Midbrain (tissue), 1 donor: ENCODE measurements at regions not wholly inside any gene's neighbourhood (a gene's known extent, or its start where the extent isn't known, plus 50 kb on each side); places are given as distances from the start of the nearest gene placed in this dataset.

Experiments
- DNase-seq: peaks from one replicate; lab custom pipeline; 2025; lab: John Stamatoyannopoulos, UW

DNA sequence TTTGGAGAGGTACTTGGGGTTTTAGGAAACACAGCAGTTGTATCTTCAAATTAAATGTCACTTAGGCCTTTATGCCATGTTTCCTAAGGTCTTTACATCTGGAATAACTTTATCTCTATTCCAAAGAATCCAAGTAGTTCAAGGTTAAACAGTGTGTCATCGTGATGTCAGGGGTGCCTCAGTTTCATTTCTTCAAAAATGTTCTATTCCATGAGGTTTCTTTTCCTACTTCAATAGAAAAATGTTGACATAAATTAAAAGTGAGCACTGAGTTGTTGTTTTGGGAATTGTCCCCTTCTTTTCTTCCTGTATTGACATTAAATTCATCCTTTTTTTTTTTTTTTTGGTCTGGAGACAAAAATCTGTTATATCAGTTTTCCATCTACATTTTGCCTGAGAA, 160.6 kb upstream of the C21orf91 start:
- no peak for DNase-seq

DNA sequence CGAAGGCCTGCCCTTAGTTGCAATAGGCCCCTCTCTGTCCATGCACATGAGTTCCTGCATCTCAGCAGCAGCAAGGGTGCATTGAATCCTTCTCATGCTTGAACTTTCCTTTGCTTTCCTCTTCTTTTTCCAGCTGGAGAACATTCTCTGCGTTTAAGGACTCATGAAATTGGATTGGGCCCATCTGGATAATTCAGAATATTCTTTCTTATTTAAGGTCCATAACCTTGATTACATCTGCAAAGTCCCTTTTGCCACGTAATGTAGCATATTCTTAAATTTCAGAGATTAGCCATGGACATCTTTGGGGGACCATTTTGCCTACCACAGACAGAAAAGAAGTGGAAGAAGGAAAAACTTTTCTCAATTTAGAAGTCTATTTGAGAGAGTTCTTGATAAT, 159.7 kb upstream of the C21orf91 start:
- no peak for DNase-seq

DNA sequence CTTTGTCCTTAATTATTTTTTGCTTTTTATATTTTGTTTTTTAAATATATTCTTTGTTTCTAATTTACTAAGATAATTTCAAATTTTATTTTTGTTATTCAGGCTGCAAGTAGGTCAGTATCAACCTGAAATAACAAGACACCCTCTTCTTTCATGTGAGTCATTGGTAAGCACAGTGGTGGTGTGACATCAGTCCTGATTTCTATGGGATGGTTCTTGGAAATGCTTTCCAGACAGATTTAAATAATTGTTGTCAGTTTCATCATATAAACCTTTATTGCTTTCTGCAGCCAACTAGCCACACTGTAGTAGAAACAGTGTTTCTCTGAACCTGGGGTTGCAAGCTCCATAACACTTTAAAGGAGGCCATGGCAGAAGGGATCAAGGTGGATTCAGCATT, 157.5 kb upstream of the C21orf91 start:
- no peak for DNase-seq

DNA sequence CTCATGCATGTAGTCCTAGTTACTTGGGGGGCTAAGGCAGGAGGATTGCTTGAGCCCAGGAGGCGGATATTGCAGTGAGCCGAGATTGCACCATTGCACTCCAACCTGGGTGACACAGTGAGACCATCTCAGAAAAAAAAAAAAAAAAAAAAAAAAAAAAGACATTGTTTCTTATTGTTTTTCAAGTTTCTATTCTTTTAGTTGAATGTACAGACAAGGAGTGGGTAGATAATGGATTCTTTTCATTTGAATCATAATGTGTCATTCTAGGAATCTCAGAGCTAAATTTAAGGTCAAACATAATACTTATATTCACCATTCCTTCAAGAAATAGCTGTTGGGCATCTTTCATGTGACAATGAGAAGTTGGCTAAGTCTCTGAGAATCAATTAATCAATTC, 157.0 kb upstream of the C21orf91 start:
- DNase-seq = no peak

DNA sequence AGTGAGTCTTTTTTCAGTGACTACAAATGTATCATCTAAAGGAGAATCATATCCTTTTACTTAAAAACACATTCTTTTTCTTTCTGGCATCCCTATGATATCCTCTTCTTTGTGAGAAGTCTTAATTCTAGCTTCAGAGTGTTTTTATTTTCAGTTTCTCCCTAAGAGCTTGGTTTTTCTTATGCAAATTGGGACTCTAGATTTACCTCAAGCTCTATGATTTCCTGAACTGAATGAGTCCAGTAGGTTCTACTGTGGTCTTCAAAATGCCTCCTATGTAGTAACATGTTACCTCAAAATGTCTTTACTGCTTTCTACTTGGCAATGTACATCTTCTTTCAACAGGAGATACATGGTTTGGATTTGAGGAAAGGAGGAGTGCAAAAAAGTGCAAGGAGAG, 148.2 kb upstream of the C21orf91 start:
- no peak for DNase-seq

DNA sequence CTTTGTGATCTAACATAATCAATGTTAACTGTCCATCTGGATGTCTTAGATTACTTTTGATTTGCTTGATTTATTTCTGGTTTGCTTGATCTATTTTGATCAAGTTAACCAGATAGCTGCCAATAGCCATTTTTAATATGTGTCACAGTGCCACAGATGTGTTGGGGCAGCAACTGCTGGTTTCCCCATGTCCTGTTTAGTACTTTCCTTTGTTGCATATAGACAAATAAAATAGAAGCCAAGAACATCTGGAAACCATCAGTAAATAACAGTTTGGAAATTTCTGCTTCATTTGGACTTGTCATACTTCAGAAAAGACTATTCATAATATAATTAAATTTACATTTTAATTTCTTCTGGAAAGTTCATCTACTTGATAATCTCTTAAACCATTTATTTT, 145.6 kb upstream of the C21orf91 start:
- no peak for DNase-seq

DNA sequence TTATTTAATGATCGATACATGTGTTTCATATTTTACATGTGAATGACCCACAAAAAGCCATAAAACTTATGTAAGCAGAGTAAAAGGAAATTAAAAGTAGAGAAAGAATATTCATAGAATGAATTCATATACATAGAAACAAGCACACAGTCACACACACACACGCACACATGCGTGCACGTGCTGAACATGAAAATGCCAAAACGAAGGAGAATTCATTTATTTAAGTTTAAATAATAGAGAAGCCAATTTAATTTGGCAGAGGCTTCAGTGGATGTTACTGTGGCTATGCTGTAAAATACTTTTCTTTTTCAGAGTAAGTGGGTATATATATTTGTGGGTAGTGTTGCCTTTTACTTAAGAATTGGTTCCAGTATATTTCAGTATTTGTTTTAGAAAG, 145.0 kb upstream of the C21orf91 start:
- DNase-seq = no peak

DNA sequence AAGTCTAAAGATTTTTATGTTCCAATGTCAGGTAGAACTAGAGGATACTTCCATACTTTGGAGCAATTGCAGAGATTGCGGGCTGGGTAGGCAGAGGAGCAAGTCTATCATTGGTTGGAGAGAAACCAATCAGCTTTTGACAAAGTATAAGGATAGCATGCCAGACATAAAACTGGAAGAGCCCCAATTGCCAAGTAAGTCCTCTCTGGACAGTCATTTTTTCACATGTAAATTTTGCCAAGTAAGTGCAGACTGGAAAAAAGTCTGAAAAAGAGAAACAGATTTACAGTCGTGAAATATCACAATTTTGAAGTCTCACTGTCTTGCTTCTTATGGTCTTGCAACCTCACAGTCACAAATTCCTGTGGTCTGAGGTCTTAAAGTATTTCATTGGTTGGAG, 131.4 kb upstream of the C21orf91 start:
- no peak for DNase-seq

DNA sequence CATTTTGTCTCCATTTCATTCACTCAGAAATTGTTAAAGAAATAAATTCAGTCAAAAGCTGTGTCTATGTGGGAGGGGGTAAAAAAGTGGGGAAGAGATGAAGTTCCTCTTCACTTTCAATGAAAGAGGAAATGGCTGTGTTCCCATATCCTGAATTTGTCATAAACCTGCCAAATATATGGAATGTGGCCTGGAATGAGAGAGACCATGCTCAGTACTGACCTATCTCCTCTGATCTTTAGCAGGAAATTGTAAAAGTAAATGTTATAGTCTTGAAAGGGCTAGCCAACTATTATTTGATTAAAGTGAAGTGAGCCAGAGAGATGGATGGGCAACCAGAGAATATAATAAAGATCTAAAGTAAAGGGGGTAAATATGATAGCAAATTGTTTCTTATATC, 130.3 kb upstream of the C21orf91 start:
- no peak for DNase-seq

DNA sequence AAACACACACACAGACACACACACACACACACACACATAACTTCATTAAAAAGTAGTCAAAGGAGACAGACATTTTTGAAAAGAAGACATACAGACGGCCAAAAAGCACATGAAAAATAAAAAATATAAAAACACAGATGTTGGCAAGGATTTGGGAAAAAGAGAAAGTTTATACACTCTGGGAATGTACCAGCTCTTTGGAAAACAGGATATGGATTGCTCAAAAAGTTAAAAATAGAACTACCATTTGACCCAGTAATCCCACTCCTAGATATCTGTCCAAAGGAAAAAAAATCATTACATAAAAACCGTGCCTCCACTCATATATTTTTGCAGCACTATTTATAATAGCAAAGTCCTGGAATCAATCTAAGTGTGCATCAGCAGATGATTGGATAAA, 128.4 kb upstream of the C21orf91 start:
- DNase-seq = no peak

DNA sequence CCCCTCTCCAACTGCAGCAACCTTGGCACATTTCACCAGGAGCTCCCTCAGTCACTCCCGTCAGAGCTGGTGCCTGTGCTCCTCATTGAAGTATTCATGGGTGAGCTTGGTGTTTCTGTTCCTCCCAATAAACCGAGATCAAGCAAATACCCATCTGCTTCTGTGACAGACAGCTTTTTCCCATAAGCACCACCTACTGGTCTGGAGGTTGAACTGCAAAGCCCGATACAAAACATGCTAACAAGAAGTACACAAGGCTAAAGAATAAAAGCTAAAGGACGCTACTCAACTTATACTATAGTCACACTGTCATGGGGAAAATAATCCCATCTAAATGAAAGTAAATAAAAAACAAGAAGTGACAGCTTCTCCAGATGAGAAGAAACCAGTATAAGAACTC, 111.9 kb upstream of the C21orf91 start:
- no peak for DNase-seq

DNA sequence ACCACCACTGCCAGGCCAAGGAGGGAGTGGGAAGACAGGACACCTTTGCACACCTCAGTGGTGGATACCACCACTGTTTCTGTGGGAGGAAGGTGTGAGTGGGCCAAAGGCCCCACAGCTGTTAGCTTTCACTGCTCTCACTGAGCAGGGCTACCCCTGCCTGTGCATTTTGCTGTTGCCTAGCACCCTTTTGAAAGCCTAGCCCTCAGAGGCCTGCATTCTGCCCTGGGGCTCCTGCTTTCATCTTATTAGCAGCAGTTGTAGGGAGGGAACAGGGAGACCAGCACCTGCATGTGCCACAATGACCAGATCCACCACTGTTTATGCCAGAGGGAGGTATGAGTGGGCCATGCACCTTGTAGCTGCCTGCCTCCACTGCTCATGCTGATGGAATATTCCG, 110.9 kb upstream of the C21orf91 start:
- no peak for DNase-seq

DNA sequence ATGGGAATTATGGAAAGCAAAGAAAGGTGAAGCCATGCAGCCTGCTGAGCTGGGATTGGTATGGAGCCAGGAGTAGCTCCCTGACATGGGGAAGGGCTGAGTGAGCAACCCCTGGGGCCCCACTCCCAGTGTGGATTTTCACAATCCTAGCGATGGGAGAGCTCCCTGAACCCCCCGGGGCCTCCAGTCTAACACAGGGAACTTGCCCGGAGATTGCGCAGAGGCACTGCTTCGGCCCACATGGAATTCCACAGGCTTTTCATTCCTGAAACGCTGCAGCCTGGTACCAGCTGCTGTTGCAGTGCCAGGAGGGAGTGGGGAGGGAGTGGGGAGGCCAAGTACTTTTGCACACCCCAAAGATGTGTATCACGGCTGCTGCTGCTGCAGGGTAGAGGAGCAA, 110.4 kb upstream of the C21orf91 start:
- no peak for DNase-seq

DNA sequence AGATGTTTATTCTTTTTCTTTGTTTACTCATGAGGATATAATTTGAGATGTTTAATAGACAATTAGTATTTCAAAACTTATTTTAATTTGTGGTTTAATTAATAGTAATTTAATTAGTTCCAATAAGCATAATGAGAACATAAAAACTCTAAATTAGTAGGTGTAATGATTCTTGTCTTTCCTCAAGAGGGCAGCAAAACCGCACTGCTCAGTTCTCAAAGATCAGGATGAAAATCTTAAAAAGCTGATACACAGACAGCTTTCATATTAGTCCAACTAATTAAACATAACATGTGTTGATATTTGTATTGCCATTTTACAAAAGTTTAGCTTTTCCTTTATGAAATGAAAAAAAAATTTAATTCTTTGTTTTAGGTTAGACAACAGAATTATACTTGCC, 106.7 kb upstream of the C21orf91 start:
- DNase-seq = peak; percentile 15

DNA sequence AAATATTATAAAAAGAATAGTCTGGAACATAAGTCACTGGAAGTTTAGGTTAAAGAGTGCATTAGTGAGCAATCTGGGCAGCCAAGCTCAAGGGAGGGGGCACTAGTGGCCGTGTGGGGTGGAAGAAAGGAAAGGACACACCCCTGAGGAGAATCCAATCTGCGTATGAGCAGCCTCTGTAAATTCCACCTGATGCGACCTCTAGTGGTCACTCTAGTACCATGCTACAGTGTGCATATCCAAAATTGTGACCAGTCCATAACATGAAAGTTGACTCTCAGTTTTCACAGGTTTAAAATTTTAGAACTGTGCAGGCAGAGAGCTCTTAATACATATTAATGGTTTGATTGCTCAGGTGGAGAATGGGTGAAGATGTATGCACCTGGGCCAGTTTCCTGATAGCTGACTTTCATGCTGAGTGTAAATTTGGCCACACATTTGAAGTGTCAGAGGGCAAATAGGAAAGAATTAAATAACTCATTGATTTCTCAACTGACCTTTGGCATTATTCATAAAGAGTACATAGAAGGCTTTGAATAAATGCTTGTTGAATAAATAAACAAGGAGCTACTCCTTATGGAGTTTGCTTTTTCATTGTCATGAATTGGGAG, 105.9 kb upstream of the C21orf91 start:
- peak; percentile 57 for DNase-seq

DNA sequence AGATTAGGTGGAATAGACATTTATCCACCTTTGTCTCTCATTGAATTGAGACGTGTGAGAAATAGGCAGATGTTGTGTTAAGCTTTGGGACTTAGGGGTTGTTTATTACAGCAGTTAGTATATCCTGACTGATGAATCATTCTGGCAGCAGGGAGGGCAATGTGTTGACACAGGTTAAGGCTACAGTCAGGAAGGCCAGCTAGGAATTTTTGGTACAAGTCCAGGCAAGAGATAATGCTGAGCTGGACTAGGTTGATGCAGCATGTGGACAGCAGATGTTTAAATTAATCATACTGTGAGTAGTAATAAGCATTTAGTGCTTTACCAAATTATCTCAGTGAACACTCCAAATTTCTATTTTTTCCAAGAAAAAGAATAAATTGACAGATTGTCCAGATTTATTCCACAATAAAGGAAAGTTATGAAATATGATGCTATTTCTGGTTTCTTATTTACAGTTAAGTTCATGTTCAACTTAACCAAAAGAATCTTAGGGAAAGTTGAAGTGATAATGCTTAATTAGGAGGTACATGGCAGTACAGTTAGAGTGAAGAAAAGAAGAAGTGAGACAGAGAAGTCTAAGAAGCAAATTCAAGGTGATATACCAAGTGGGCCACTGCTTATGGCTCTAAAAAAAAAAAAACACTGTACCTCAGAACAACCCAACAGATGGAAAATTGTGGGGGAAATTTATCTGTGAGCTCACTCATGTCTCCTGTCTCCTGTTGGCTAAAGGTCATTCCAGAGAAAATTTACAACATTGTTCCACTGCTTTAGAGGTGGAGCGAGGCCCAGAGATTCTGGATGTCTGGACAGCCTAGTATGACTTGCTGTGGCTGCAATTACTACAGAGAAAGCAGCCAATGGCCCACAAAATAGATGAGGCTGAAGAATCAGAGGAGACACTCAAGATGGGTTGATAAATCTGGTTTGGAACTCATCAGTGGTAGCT, 102.7 kb upstream of the C21orf91 start:
- no peak for DNase-seq

DNA sequence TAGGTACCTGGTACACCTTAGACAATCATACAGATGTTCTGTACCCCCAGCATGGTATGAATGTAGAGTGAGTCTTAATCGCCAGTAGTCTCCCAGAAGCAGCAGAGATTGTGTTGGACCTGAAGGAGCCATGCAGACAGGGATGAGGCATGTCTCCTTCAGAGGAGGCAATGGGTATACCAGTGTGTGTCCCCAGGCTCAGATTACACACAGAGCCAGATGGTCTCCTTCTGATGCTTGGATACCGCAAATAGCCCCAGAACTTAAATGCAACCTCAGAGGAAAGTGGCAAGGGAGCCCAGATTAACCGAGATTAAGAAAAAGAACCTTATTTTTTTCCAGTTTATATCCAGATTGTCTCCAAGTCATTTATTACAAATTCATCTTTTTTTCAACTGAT, 96.8 kb upstream of the C21orf91 start:
- DNase-seq = no peak

DNA sequence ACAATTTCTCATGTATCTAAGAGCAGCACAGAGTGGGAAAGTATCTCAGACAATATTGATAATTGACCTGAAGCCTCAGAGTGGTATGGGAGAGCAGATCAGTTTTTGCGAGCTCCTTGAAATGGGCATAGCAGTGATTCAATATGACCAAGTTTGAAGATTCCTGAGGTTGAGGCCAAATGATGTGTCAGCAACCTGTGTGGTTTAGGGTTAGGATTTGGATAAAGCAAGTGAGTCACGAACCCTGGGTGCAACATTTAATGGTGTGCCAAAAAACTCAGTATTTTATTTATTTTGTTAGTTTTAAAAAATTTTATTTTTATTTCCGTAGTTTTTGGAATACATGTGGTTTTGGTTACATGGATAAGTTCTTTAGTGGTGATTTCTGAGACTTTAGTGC, 92.5 kb upstream of the C21orf91 start:
- DNase-seq = no peak

DNA sequence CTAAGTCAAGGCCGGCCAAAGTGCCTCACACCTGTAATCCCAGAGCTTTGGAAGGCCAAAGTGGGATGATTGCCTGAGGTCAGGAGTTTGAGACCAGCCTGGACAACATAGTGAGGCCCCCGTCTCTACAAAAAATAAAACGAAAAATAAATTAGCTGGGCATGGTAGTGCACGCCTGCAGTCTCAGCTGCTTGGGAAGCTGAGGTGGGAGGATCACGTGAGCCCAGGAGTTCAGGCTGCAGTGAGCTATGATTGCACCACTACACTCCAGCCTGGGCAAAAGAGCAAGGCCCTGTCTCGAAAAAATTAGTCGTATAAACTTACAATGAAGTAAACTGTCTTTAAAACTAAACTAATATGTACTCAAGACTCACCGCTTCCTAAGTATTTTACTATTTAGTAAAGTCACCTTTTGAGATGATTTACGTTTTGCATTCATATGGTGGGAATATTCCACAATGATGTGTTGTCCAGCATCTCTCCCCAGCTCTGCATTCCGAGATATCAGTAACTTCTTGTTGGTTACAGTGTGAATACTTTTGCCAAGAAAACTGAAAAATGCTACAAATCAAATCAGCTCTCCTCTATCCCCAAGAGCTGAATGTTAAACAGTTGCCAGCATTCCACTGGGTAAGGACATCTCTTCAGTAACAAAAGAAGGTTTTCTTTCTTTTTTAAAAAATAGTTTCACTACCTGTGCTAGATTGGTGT, 84.9 kb upstream of the C21orf91 start:
- no peak for DNase-seq

DNA sequence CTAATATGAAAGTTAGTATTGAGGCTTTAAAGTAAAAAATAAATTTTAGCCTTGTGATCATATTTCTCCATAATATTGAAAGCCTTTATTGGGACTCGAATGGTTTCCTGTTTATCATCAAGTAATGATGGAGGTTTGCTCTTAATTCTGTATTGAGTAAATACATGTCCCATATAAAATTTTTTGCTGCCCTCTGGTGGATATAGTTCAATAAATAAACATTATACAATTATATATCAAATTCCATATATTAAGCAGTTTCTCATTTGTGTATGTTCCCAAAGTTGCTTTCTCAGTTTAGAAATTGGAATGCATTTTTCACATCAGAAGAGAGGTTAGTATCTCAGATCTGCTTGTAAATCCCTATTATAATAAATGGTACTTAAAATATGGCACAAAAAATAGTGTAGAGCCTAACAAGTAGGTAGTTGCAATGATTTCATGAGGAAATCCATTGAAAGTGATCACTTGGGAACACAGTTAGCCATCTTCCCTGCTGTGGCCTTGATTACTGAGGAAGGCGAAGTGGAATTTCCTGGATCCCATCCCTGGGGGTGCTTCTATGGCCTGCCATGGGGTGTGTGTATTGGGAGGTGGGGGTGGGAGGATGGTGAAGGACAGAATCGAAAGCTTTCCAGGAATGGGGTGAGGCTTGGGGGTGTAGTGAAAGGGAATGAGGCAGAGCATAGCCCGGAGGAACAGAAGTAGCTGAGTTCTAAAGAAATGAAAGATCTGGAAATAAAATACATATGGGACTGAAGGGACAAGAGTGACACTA, 84.1 kb upstream of the C21orf91 start:
- DNase-seq = peak; percentile 61

DNA sequence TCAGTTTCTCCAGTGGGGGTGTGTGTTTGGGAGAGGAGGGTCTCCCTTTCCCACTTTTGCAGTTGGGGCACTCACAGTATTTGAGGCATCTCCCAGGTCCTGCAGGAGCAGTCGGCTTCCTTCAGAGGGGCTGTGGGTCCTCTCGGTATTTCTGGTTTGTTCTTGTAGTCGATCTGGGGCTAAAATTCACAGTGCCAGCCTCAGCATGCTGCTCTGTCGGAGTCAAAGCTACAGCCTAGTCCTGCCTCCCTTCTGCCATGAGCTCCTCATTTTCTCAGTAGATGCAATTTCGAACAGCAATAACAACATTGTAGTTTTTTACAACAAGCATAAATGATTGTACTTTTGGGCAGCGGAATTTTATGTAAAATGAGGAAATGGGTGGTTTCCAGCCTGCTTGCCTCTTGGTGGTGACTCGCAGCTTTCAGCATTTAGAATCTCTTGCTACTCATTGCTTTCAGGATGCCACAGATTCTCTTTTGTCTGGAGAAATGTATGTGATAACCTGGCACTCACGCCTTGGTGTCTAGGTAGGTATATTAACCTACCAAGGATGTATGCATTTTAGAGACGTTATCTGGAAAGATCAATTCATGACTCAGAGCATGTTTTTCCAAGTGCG, 82.4 kb upstream of the C21orf91 start:
- DNase-seq = no peak

DNA sequence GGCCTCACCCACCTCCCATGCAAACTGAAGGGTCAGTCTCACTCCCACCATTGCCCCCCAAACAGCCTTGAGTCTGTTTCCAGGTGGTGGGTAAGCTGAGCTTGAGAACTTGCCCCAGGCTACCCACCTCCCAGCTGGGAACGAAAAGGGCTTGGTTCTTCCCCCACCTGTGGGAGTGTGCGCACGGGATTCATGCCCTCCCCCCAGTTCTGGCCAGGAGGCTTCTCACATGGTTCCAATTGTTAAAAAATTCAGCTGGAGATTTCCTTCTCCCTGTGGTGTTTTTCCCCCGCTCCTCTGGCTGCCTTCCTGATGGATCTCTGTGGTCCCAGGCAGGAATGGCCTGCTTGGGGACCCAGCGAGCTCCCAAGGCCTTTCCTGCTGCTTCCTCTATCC, 81.8 kb upstream of the C21orf91 start:
- no peak for DNase-seq
